ENCODE measurements at regions not wholly inside any gene's neighbourhood (a gene's known extent, or its start where the extent isn't known, plus 50 kb on each side); places are given as distances from the start of the nearest gene placed in this dataset.

DNA sequence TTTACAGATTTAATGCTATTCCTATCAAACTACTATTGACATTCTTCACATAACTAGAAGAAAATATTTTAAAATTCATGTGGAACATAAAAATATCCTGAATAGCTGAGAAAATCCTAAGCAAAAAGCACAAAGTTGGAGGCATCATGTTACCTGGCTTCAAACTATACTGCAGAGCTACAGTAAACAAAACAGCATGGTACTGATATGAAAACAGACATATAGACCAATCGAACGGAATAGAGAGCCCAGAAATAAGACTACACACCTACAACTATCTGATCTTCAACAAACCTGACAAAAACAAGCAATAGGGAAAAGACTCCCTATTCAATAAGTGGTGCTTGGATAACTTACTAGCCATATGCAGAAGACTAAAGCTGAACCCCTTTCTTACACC lies 273.4 kb upstream of the GRIA3 start:
- TF ChIP-seq, protein P1, sequence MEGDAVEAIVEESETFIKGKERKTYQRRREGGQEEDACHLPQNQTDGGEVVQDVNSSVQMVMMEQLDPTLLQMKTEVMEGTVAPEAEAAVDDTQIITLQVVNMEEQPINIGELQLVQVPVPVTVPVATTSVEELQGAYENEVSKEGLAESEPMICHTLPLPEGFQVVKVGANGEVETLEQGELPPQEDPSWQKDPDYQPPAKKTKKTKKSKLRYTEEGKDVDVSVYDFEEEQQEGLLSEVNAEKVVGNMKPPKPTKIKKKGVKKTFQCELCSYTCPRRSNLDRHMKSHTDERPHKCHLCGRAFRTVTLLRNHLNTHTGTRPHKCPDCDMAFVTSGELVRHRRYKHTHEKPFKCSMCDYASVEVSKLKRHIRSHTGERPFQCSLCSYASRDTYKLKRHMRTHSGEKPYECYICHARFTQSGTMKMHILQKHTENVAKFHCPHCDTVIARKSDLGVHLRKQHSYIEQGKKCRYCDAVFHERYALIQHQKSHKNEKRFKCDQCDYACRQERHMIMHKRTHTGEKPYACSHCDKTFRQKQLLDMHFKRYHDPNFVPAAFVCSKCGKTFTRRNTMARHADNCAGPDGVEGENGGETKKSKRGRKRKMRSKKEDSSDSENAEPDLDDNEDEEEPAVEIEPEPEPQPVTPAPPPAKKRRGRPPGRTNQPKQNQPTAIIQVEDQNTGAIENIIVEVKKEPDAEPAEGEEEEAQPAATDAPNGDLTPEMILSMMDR (IDR thresholded peaks at IDR 0.05) = no peak
- no peak for TF ChIP-seq POLR2A (IDR thresholded peaks at IDR 0.05)

All from thyroid gland (tissue), 4 donors.